Stimulated activated CD8-positive, alpha-beta memory T cell treated with anti-CD3 and anti-CD28 coated beads, Interleukin-4, amount 100 ng/mL, for 4 hours (primary cell): ENCODE measurements at regions not wholly inside any gene's neighbourhood (a gene's known extent, or its start where the extent isn't known, plus 50 kb on each side); places are given as distances from the start of the nearest gene placed in this dataset.

Experiments
- DNase-seq, 2 donors: peaks; one replicate each; pipeline ENCODE4 v3.0.0-alpha.2; 2020; ENCODE audit warnings: low read depth in 2 of 2, low spot score in 1 of 2

GRCh38 chr11:119521551-119521950 is 98.6 kb upstream of the THY1 start:
- DNase-seq, result no peak

GRCh38 chr11:119520966-119521365 is 98.0 kb upstream of the THY1 start:
- no peak for DNase-seq

GRCh38 chr11:119520400-119520799 is 97.4 kb upstream of the THY1 start:
- no peak for DNase-seq

GRCh38 chr11:119519796-119520195 is 96.8 kb upstream of the THY1 start:
- DNase-seq, result no peak

GRCh38 chr11:119518746-119519730 is 96.1 kb upstream of the THY1 start:
- no peak for DNase-seq

GRCh38 chr11:119515771-119516400 is 92.9 kb upstream of the THY1 start:
- DNase-seq, result no peak

- no peak for DNase-seq
These were observed 90.8 kb upstream of the THY1 start for GRCh38 chr11:119513806-119514170.

GRCh38 chr11:119513131-119513805 is 90.3 kb upstream of the THY1 start:
- no peak for DNase-seq

GRCh38 chr11:119512369-119512768 is 89.4 kb upstream of the THY1 start:
- DNase-seq, result no peak

- no peak for DNase-seq
These were observed 88.8 kb upstream of the THY1 start for GRCh38 chr11:119511614-119512306.

- DNase-seq, result no peak
These were observed 87.0 kb upstream of the THY1 start for GRCh38 chr11:119509969-119510401.

- no peak for DNase-seq
These were observed 86.4 kb upstream of the THY1 start for GRCh38 chr11:119509282-119509841.

GRCh38 chr11:119506436-119506835 is 83.5 kb upstream of the THY1 start:
- no peak for DNase-seq

- DNase-seq, result no peak
These were observed 82.9 kb upstream of the THY1 start for GRCh38 chr11:119505861-119506260.

- no peak for DNase-seq
These were observed 82.1 kb upstream of the THY1 start for GRCh38 chr11:119505071-119505470.

- no peak for DNase-seq
These were observed 81.4 kb upstream of the THY1 start for GRCh38 chr11:119504371-119504770.

- DNase-seq, result no peak
These were observed 78.9 kb upstream of the THY1 start for GRCh38 chr11:119501777-119502405.

GRCh38 chr11:119497717-119498116 is 74.7 kb upstream of the THY1 start:
- no peak for DNase-seq

GRCh38 chr11:119496997-119497396 is 74.0 kb upstream of the THY1 start:
- DNase-seq, result no peak

GRCh38 chr11:119496469-119496868 is 73.5 kb upstream of the THY1 start:
- DNase-seq, result no peak
